HT-29 (cell line): ENCODE measurements at regions not wholly inside any gene's neighbourhood (a gene's known extent, or its start where the extent isn't known, plus 50 kb on each side); places are given as distances from the start of the nearest gene placed in this dataset.

Source experiments
- DNase-seq: peaks from one replicate; pipeline ENCODE4 v3.0.0-alpha.2; 2015; ENCODE audit warnings: low spot score

GRCh38 chr2:15861172-15861822, 79.1 kb upstream of the MYCN start:
- no peak for DNase-seq

- no peak for DNase-seq
Measured at GRCh38 chr2:15861898-15862297, 78.5 kb upstream of the MYCN start.

DNA sequence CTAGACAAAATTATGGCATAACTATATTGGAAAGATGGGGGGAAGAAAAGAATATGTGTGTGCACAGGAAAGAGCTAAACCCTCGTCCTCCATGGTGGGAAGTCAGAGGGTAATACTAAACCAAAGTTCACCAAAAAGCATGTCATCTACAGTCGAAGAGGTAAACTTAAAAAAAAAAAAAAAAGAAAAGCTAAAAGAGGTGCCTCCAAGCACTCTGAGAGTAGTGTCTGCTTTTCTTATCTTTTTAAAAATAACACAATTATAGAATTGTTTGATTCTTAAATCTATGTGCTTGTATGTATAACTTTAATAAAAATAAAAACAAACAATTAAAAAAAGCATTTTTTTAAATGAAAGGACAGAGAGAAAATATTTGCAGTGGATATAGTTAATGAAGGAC, 77.3 kb upstream of the MYCN start:
- DNase-seq, result no peak

DNA sequence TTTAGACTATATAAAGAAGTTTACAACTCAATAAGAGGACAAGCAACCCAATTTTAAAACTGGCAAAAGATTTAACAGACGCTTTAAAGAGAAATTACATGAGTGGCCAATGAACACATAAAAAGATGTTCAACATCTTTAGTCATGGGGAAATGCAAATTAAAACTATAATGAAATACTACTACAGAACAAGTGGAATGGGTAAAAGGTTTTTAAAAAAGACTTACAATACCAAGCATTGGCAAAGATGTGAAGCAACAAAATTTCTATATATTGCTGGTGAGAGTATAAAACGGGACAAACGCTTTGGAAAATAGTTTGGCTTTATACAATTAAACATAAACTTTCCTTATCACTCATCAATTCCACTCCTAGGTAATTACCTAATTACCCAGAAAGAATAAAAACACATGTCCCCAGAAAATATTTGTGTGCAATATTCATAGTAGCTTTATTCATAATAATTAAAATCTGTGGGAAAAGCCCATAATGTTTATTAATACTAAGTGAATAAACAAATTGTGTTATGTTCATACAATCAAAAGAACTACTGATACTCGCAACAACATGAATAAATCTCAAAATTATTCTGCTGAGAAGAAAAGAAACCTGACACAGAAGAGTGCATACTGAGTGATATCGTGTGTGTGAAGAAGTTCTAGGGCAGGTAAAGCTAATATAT, 76.7 kb upstream of the MYCN start:
- no peak for DNase-seq

DNA sequence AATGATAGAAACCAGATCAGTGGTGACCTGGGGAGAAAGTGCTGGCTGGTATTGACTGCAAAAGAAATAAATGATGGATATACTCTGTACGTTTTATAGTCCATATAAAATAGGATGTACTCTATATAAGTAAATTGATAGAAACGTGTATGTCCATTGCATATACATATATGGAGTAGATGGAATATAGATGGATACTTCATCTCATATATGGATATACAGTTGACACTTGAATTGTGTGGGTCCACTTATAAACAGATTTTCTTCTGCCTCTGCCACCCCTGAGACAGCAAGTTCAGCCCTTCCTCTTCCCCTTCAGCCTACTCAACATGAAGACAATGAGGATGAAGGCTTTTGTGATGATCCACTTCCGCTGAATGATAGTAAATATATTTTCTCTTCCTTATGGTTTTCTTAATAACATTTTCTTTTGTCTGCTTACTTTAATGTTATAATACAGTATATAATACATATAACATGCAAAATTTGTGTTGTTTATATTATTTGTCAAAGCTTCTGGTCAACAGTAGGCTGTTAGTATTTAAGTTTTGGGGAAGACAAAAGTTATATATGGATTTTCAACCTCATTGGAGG, 76.1 kb upstream of the MYCN start:
- DNase-seq, result no peak

- no peak for DNase-seq
Measured at GRCh38 chr2:15865923-15866322, 74.4 kb upstream of the MYCN start.

DNA sequence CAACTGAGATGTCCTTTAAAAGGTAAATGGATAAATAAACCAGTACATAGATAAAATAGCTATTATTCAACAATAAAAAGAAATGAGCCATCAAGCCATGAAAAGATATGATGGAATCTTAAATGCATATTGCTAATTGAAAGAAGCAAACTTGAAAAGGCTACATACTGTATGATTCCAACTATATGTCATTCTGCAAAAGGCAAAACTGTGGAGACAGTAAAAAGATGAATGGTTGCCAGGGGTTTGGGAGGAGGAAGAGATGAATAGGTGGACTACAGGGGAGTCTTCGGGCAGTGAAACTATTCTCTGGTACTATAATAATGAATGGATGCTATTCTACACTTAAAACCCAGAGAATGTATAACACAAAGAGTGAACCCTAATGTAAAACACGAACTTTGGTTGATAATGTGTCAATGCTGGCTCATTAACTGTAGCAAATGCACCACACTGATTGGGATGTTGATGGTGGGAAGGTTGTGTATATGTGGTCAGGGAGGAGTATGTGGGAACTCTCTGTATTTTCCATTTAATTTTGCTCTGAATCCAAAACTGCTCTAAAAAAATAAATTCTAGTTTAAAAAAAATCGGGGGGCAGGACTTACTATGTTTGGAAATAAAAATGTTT, 73.7 kb upstream of the MYCN start:
- no peak for DNase-seq

GRCh38 chr2:15867194-15868171, 72.9 kb upstream of the MYCN start:
- DNase-seq, result no peak

- no peak for DNase-seq
Measured at GRCh38 chr2:15868186-15868585, 72.2 kb upstream of the MYCN start.

GRCh38 chr2:15868704-15869103, 71.6 kb upstream of the MYCN start:
- no peak for DNase-seq

GRCh38 chr2:15869396-15869795, 71.0 kb upstream of the MYCN start:
- no peak for DNase-seq

- DNase-seq, result no peak
Measured at GRCh38 chr2:15869871-15870270, 70.5 kb upstream of the MYCN start.

DNA sequence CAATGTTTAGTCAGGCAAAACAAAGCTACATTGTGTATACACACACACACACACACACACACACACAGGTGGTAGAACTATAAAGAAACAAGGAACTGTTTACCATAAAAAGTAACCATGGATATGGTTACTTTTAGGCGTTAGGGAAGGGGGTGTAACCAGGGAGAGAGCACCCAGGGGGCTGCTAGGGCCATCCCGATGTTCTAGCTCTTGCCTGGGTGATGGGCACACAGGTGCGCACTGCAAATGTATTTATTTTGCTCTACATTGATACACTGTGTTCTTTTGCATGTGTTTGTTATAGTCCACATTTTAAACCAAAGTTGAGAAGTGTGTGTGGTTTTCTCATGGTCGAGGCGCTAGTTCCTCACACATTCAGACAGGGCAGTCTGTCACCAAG, 69.8 kb upstream of the MYCN start:
- no peak for DNase-seq

DNA sequence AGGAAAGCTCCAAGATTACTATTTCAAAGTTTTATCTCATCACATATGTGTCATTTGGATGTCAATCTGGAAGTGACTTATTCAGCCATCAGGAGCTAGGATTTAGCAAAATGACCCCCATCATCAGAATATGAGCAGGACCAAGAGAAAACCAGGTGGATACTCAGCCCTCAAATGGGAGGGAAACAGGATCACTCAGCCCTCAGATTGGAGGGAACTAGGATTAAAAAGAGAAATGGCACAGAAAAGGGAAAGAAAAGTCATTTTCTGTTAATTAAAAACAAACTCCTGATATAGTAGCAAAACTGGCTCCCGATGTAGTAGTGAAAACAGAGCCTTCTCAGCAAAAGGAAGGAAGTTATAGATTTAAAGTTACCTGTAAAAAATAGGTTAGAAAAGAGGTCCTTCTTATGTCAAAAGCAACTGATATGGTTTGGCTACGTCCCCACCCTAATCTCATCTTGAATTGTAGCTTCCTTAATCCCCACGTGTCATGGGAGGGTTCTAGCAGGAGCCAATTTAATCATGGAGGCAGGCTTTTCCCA, 69.0 kb upstream of the MYCN start:
- no peak for DNase-seq

DNA sequence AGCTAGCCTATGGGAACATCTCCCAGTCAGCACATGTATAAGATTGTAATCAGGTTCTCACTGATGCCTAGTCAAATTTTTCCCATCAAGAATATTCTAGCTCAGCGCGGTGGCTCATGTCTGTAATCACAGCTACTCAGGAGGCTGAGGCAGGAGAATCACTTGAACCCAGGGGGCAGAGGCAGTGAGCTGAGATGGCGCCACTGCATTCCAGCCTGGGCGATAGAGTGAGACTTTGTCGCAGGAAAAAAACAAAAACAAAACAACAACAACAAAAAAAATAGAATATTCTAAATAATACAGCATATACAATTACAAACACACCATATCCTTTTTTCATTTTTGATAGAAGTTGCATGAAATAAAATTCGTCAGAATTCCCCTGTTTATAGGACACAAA, 67.5 kb upstream of the MYCN start:
- no peak for DNase-seq

DNA sequence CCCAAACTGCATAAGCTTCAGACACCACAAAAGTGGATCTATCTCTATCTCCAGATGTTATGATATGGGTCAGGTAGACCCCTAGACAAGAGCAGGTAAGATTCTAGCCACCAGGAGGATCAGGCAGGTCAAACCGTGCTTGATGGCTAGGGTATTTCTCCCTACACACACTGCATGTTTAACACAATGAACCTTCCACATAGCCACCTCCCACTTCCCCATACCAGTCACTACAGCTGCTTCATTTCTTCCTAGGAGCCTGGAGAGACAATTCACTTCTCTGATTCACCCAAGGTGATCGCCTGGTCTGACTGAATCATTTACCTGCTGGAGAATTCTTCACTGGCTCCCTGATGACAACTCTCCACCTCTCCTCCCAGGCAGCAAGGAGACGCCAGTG, 66.0 kb upstream of the MYCN start:
- no peak for DNase-seq

DNA sequence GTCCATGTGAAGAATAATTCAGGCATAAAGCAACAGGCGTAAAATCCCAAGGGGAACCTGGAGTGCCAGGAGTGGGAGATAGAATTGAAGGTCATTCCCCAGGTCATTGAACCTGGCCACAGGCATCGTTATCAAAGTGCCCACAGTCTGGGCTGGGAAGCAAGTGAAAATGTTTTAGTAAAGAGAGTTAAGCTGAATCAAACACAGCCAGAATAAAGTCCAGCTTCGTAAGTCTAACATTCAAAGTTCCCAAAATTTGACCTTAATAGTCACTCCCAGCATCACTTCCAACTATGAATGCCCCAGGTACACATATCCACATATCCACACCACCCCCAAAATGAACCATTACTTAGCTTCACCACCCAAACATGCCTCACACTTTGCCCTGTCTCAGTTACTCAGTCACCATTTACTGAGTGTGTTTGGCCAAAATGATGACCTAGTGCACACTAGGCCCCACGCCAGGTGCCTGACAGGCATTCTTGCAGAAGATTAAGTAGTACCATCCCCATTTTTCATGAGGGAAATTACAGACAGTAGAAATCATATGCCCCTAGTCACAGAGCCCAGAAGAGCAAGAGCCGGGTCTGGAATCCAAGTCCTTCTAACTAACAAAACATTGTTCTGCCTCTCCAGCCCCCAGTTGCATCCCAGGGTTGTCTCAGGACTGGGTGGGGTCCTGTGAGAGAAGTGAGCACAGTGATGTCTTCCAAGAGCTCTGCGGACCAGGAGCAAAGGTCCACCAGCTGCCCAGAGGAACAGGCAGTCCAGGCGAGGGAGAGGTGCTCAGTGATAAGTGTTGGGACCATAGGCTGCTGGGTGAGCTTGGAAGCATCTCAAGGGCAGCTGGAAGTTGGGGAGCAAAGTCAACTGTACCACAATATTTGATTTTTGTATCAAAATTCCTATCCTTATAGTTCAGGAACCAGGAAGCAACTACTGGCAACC, 65.2 kb upstream of the MYCN start:
- no peak for DNase-seq

- no peak for DNase-seq
Measured at GRCh38 chr2:15875969-15876705, 64.2 kb upstream of the MYCN start.
